ENCODE measurements at regions not wholly inside any gene's neighbourhood (a gene's known extent, or its start where the extent isn't known, plus 50 kb on each side); places are given as distances from the start of the nearest gene placed in this dataset.
"Not testable (repeated sequence)": the region's sequence is repeated elsewhere in the genome, so short reads cannot be mapped to it uniquely, and the experiment has no call there.

DNA sequence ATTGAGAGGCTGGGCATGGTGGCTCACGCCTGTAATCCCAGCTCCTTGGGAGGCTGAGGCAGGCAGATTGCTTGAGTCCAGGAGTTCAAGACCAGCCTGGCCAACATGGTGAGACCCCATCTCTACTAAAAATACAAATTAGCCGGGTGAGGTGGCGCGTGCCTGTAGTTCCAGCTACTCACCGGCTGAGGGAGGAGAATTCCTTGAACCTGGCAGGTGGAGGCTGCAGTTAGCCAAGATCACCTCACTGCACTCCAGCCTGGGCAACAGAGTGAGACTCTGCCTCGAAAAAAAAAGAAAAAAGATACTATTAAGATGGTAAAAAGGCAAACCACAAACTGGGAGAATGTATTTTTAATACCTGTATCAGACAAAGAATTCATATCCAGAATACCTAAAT lies 124.2 kb upstream of the RAP1B start:
- not testable (repeated sequence) for H2BK15ac ChIP-seq (replicated peaks; ENCODE audit: low read depth); H3K23ac ChIP-seq (ENCODE audit: low read length); H3K4me2 ChIP-seq (ENCODE audit: low read length); H3K27me3 ChIP-seq (ENCODE audit: insufficient read depth, low read length, poor library complexity); H4K8ac ChIP-seq (ENCODE audit: low read depth, low read length); H3K27ac ChIP-seq (ENCODE audit: low read depth, low read length); H3K4ac ChIP-seq (ENCODE audit: low read depth, low read length); H3K79me2 ChIP-seq (ENCODE audit: control insufficient read depth, insufficient read depth, low read length); DNase-seq; H3K4me3 ChIP-seq (ENCODE audit: low read length); H4K5ac ChIP-seq (ENCODE audit: low read length); H3K79me1 ChIP-seq (ENCODE audit: low read length); H2BK120ac ChIP-seq (ENCODE audit: low read depth, low read length); H2AK5ac ChIP-seq (ENCODE audit: low read length); H3K4me1 ChIP-seq (ENCODE audit: control insufficient read depth, low read depth, low read length); H3K56ac ChIP-seq (ENCODE audit: low read length); H3K18ac ChIP-seq (ENCODE audit: low read length); H3K9ac ChIP-seq (ENCODE audit: low read length); H3K36me3 ChIP-seq (ENCODE audit: control insufficient read depth, insufficient read depth, low read length); H2BK5ac ChIP-seq (ENCODE audit: low read length)
- WGBS (ENCODE audit: extremely low coverage, insufficient coverage, low lambda C conversion rate), result no CpG with 5 or more reads among the region's 6 CpGs

DNA sequence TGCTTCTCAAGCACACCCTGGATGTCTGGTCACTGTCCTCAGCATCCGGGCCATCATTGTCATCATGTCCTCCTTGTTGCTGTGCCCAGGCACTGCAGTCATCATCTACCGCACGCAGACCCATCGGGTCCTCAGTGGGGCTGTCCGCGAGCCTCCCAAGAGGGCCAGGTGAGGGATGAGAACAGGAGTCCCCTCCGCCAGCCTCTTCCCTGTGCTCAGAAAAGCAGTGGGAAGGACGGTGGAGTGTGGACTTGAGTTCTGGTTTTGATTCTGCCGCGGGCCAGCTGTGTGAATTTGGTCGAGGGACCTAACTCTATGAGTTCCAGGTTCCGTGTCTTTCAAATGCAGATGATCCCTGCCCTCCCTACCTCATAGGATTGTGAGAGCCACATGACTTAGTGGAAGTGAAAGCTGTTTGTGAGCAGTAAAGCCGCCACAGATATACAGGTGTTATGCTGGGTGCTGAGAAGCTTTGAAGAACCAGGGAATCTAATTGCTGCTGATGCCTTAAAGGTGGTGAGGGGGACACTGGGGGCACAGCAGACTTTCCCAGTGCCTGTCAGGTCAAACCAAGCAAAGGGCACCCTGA lies 122.9 kb upstream of the RAP1B start:
- Histone ChIP-seq H3K4me2 (ENCODE audit: low read length) (no peak overlapping the region), H3K9ac (ENCODE audit: low read length) (no peak overlapping the region), H3K27ac (ENCODE audit: low read depth, low read length) (no peak overlapping the region), H3K79me2 (ENCODE audit: control insufficient read depth, insufficient read depth, low read length) (no peaks in the 10 kb centered on the region), H3K27me3 (ENCODE audit: insufficient read depth, low read length, poor library complexity) (no peaks in the 10 kb centered on the region), H3K23ac (ENCODE audit: low read length) (no peak overlapping the region), H3K4me3 (ENCODE audit: low read length) (no peak overlapping the region), H3K4me1 (ENCODE audit: control insufficient read depth, low read depth, low read length) (no peaks in the 10 kb centered on the region), H2BK5ac (ENCODE audit: low read length) (no peak overlapping the region), H2BK120ac (ENCODE audit: low read depth, low read length) (no peak overlapping the region), H3K4ac (ENCODE audit: low read depth, low read length) (no peak overlapping the region), H2BK15ac (replicated peaks; ENCODE audit: low read depth) (no peak overlapping the region), H3K36me3 (ENCODE audit: control insufficient read depth, insufficient read depth, low read length) (no peaks in the 10 kb centered on the region), H4K5ac (ENCODE audit: low read length) (no peak overlapping the region), H2AK5ac (ENCODE audit: low read length) (no peak overlapping the region), H4K8ac (ENCODE audit: low read depth, low read length) (no peak overlapping the region), H3K56ac (ENCODE audit: low read length) (no peak overlapping the region), H3K79me1 (ENCODE audit: low read length) (no peaks in the 10 kb centered on the region), H3K18ac (ENCODE audit: low read length) (no peak overlapping the region)
- WGBS (ENCODE audit: extremely low coverage, insufficient coverage, low lambda C conversion rate), result no CpG with 5 or more reads among the region's 13 CpGs
- no peak for DNase-seq

DNA sequence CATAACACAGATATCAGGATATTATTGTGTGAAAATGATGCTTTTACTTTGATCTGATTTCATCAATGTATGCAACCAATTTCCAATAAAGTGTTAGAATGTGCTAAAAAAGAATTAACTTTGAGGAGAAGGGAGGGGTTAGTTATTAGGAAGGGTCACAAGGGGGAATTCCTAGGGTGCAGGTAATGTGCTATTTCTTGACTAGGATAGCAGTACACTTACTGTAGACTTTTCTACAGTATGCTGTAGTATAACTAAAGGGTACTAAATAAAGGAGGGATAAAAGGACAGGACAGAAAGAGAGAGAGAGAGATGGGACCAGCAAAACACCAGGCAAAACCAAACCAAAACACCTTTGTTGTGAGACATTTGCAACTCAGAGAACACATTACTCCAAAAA lies 121.4 kb upstream of the RAP1B start:
- no peak overlapping the region for H3K4me2 ChIP-seq (ENCODE audit: low read length)
- H2BK120ac ChIP-seq (ENCODE audit: low read depth, low read length), result no peak overlapping the region
- no peak overlapping the region for H4K8ac ChIP-seq (ENCODE audit: low read depth, low read length)
- H3K27me3 ChIP-seq (ENCODE audit: insufficient read depth, low read length, poor library complexity), result no peaks in the 10 kb centered on the region
- no peak overlapping the region for H3K56ac ChIP-seq (ENCODE audit: low read length)
- H3K27ac ChIP-seq (ENCODE audit: low read depth, low read length), result no peak overlapping the region
- H3K79me2 ChIP-seq (ENCODE audit: control insufficient read depth, insufficient read depth, low read length), result no peaks in the 10 kb centered on the region
- H3K4me3 ChIP-seq (ENCODE audit: low read length), result no peak overlapping the region
- H3K79me1 ChIP-seq (ENCODE audit: low read length), result no peaks in the 10 kb centered on the region
- H3K23ac ChIP-seq (ENCODE audit: low read length), result no peak overlapping the region
- H3K4ac ChIP-seq (ENCODE audit: low read depth, low read length), result no peak overlapping the region
- no peak overlapping the region for H2BK15ac ChIP-seq (replicated peaks; ENCODE audit: low read depth)
- no peak overlapping the region for H4K5ac ChIP-seq (ENCODE audit: low read length)
- no peaks in the 10 kb centered on the region for H3K36me3 ChIP-seq (ENCODE audit: control insufficient read depth, insufficient read depth, low read length)
- H3K9ac ChIP-seq (ENCODE audit: low read length), result no peak overlapping the region
- no peak overlapping the region for H2AK5ac ChIP-seq (ENCODE audit: low read length)
- H3K4me1 ChIP-seq (ENCODE audit: control insufficient read depth, low read depth, low read length), result no peaks in the 10 kb centered on the region
- no peak overlapping the region for H3K18ac ChIP-seq (ENCODE audit: low read length)
- DNase-seq, result no peak
- H2BK5ac ChIP-seq (ENCODE audit: low read length), result no peak overlapping the region

DNA sequence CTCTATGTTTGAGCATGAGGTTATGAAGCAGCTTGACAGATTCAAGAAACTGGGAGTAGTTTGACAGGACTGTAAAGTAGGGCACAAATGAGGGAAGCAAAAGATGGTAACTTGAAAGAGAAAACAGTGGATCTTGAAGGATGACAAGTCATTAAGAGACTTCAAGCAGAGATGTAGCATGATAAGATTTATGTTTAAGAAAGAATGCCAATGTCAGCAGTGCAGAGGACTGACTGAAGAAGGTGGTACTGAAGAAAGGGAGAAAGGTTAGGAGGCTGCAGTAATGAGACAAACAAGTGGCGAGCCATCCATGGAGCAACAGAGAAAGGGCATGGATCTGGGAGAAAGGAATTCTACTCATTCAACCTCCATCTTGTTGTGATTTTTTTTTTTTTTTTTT lies 120.2 kb upstream of the RAP1B start:
- H3K56ac ChIP-seq (ENCODE audit: low read length), result no peak overlapping the region
- H3K79me1 ChIP-seq (ENCODE audit: low read length), result no peaks in the 10 kb centered on the region
- WGBS (ENCODE audit: extremely low coverage, insufficient coverage, low lambda C conversion rate), result no CpG with 5 or more reads among the region's 1 CpG
- H2AK5ac ChIP-seq (ENCODE audit: low read length), result no peak overlapping the region
- no peak overlapping the region for H3K9ac ChIP-seq (ENCODE audit: low read length)
- H3K4ac ChIP-seq (ENCODE audit: low read depth, low read length), result no peak overlapping the region
- H3K36me3 ChIP-seq (ENCODE audit: control insufficient read depth, insufficient read depth, low read length), result no peaks in the 10 kb centered on the region
- no peak overlapping the region for H3K18ac ChIP-seq (ENCODE audit: low read length)
- no peak overlapping the region for H4K8ac ChIP-seq (ENCODE audit: low read depth, low read length)
- no peak overlapping the region for H2BK5ac ChIP-seq (ENCODE audit: low read length)
- H3K4me3 ChIP-seq (ENCODE audit: low read length), result no peak overlapping the region
- no peak overlapping the region for H2BK15ac ChIP-seq (replicated peaks; ENCODE audit: low read depth)
- no peak overlapping the region for H3K4me2 ChIP-seq (ENCODE audit: low read length)
- no peak for DNase-seq
- H3K79me2 ChIP-seq (ENCODE audit: control insufficient read depth, insufficient read depth, low read length), result no peaks in the 10 kb centered on the region
- no peaks in the 10 kb centered on the region for H3K4me1 ChIP-seq (ENCODE audit: control insufficient read depth, low read depth, low read length)
- no peak overlapping the region for H2BK120ac ChIP-seq (ENCODE audit: low read depth, low read length)
- H3K23ac ChIP-seq (ENCODE audit: low read length), result no peak overlapping the region
- H4K5ac ChIP-seq (ENCODE audit: low read length), result no peak overlapping the region
- H3K27ac ChIP-seq (ENCODE audit: low read depth, low read length), result no peak overlapping the region
- H3K27me3 ChIP-seq (ENCODE audit: insufficient read depth, low read length, poor library complexity), result no peaks in the 10 kb centered on the region

DNA sequence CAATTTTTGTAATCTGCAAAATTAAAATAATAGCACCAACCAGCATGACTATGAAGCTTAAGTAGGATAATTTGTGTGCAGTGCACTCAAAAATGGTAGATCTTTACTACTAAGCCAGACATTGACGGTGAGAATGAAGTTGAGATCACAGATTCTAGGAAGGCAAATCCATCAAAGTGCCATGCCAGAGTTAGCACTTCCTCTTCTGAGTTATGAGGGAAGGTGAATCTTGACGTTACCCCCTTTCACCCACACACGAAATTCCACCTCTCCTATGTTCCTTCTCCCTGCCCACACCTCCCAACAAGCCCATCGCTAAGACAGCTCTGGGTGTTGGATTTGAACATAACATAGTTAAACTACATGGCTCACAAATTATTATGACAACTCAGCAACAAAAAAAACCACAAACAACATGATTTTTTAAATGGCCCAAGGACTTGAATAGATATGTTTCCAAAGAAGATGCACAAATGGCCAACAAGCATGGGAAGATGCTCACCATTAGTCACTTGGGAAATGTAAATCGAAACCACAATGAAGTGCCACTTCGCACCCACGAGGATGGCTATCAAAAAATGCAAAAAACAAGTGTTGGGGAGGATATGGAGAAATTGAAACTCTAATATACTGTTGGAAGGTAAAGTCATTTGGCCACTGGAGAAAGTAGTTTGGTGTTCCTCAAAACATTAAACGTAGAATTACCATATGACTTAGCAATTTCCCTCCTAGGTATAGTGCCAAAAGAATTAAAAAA lies 119.3 kb upstream of the RAP1B start:
- Histone ChIP-seq H4K8ac (ENCODE audit: low read depth, low read length) (no peak overlapping the region), H2BK5ac (ENCODE audit: low read length) (no peak overlapping the region)
- WGBS (ENCODE audit: extremely low coverage, insufficient coverage, low lambda C conversion rate), result no CpG with 5 or more reads among the region's 8 CpGs

More for the DNA sequence above, 119.3 kb upstream of the RAP1B start:
- Histone ChIP-seq H3K18ac (ENCODE audit: low read length) (no peak overlapping the region), H3K4ac (ENCODE audit: low read depth, low read length) (no peak overlapping the region), H3K36me3 (ENCODE audit: control insufficient read depth, insufficient read depth, low read length) (no peaks in the 10 kb centered on the region), H2AK5ac (ENCODE audit: low read length) (no peak overlapping the region), H3K79me2 (ENCODE audit: control insufficient read depth, insufficient read depth, low read length) (no peaks in the 10 kb centered on the region), H3K27me3 (ENCODE audit: insufficient read depth, low read length, poor library complexity) (no peaks in the 10 kb centered on the region), H3K23ac (ENCODE audit: low read length) (no peak overlapping the region), H3K4me3 (ENCODE audit: low read length) (no peak overlapping the region), H2BK120ac (ENCODE audit: low read depth, low read length) (no peak overlapping the region), H3K4me2 (ENCODE audit: low read length) (no peak overlapping the region), H2BK15ac (replicated peaks; ENCODE audit: low read depth) (no peak overlapping the region), H3K9ac (ENCODE audit: low read length) (no peak overlapping the region), H3K4me1 (ENCODE audit: control insufficient read depth, low read depth, low read length) (no peaks in the 10 kb centered on the region), H3K79me1 (ENCODE audit: low read length) (no peaks in the 10 kb centered on the region), H3K56ac (ENCODE audit: low read length) (no peak overlapping the region), H3K27ac (ENCODE audit: low read depth, low read length) (no peak overlapping the region), H4K5ac (ENCODE audit: low read length) (no peak overlapping the region)
- DNase-seq, result no peak

Data from mesendoderm (in vitro differentiated cells).